ENCODE measurements at regions not wholly inside any gene's neighbourhood (a gene's known extent, or its start where the extent isn't known, plus 50 kb on each side); places are given as distances from the start of the nearest gene placed in this dataset.

- TF ChIP-seq, protein P1, sequence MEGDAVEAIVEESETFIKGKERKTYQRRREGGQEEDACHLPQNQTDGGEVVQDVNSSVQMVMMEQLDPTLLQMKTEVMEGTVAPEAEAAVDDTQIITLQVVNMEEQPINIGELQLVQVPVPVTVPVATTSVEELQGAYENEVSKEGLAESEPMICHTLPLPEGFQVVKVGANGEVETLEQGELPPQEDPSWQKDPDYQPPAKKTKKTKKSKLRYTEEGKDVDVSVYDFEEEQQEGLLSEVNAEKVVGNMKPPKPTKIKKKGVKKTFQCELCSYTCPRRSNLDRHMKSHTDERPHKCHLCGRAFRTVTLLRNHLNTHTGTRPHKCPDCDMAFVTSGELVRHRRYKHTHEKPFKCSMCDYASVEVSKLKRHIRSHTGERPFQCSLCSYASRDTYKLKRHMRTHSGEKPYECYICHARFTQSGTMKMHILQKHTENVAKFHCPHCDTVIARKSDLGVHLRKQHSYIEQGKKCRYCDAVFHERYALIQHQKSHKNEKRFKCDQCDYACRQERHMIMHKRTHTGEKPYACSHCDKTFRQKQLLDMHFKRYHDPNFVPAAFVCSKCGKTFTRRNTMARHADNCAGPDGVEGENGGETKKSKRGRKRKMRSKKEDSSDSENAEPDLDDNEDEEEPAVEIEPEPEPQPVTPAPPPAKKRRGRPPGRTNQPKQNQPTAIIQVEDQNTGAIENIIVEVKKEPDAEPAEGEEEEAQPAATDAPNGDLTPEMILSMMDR (conservative IDR thresholded peaks at IDR 0.05 in 1 of 2, IDR thresholded peaks at IDR 0.05 in 1 of 2; ENCODE audit: low read depth in 1 of 2, low read length in 2 of 2) = no peak
- TF ChIP-seq EZH2 (IDR thresholded peaks at IDR 0.05; ENCODE audit: low read length, missing control alignments) = no peak
These were observed 84.2 kb downstream of the KCNRG start for GRCh38 chr13:50099473-50099872.

All from fibroblast of lung (primary cell).